ENCODE measurements at regions not wholly inside any gene's neighbourhood (a gene's known extent, or its start where the extent isn't known, plus 50 kb on each side); places are given as distances from the start of the nearest gene placed in this dataset.
"Not testable (repeated sequence)": the region's sequence is repeated elsewhere in the genome, so short reads cannot be mapped to it uniquely, and the experiment has no call there.

DNA sequence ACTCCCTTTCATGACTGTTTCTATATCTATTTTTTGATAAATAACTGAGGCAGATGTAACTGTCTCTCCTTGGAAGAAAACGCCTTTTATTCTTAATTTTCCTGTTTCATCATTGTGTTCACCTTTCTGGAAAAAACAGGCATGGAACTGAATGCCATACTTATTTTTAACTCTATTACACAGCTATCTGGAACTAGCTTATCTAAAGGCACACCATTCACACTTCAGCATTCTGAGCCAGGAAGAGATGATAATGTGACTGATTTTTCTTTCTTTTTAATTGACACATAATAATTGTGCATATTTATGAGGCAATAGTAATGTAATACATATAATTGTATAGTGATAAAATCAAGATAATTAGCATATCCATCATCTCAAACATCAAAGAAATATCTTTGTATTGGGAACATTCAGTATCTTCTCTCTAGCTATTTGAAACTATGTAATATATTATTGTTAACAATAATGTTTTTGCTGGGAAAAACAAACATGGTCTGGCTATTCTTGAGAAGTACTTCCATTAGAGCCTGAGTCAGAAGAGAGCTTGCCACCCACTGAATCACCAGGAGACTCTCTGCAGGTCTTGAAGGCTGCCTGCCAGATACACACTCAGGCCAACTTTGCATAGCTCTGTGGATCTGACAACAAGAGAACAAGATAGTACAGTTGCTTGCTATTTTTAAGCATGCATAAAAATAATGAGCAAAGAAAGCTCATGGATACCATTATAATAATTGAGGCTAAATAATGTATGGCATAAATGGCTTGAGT, 501.0 kb upstream of the EDIL3 start:
- DNase-seq (ENCODE audit: low read depth in 2 of 3, low spot score in 2 of 3) = no peak

DNA sequence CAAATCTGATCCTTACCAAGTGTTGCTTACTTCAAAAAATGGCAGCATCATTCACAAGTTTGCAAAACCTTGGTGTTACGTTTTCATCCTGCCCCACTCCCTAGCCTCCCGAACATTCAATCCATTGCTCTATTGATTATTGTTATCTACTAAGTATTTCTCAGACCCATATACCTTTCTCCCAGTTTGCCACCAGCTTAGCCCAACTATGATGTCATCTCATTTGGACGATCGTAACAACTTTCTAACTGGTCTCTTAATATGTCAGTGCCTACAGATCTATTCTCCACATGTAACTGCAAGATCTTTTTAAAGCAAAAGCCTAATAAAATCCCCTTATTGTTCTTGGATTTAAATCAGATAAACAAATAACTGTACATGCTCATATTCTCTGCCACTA, 497.1 kb upstream of the EDIL3 start:
- DNase-seq (ENCODE audit: low read depth in 2 of 3, low spot score in 2 of 3) = no peak

DNA sequence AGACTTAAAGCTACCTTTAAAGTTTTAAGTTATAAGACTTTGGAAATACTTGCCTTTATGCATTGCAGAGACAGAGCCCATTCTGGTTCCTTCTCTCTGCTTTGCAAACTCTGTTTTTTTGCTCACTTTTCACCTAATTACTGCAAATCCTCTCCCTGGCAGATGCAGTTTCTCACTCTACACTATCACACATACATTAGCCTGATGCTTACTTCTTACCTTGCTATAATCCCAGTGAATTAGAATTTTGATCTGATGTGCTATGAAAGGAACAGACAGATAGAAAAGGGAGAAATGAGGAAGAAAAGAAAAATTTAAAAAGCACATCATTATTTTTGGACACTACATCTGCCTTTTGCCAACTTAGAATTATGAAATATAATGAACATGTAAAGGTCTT, 489.5 kb upstream of the EDIL3 start:
- no peak for DNase-seq (ENCODE audit: low read depth in 2 of 3, low spot score in 2 of 3)

DNA sequence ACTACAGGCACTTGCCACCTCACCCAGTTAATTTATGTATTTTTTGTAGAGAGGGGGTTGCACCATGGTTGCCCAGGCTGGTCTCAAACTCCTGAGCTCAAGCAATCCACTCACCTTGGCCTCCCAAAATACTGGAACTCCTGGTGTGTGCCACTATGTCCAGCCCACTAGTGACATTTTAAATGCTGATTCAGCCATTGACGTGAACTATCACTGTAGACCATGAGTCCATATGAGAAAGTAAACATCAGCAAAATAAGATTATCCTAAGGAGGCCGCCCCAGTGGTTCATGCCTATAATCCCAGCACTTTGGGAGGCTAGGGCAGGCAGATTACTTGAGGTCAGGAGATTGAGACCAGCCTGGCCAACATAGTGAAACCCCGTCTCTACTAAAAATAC, 488.1 kb upstream of the EDIL3 start:
- no peak for DNase-seq (ENCODE audit: low read depth in 2 of 3, low spot score in 2 of 3)

DNA sequence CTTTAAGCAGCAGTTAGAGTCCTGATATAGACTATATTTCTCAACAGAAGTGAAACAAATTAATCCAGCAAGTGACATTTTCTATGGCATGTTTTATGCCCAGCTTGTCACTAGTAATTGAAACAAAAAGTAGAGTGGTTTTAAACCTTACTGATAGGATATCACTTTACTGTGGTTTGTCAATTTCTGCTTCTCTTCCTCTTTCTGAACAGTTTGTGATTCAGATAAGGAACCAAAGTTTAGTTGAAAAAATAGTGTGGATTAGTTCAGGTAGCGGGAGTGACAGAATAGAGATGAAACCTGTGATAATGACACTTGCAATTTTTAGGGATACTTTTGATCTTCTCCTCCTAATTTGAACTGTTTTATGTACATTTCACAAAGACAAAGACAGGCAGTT, 485.7 kb upstream of the EDIL3 start:
- DNase-seq (ENCODE audit: low read depth in 2 of 3, low spot score in 2 of 3) = peak in 2 of 3 donors; percentile 12 to 74

DNA sequence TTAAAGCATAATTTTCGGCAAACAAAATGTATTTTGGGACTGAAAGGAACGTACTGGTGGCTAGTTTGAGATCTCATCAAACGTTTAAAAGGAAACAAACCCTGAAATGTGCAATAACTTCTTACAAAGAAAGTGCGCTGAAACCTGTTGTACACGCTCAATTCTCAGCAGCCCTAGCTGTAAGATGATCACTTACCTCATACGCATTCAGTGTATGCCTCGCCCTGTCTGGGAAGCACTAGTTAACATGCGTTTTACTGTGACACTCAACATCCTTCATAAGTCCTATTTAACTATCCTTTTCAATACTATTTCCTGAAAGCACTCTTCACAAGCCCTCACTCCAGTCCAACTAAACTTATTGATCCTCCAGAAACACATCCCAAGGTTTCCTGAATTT, 485.0 kb upstream of the EDIL3 start:
- no peak for DNase-seq (ENCODE audit: low read depth in 2 of 3, low spot score in 2 of 3)

DNA sequence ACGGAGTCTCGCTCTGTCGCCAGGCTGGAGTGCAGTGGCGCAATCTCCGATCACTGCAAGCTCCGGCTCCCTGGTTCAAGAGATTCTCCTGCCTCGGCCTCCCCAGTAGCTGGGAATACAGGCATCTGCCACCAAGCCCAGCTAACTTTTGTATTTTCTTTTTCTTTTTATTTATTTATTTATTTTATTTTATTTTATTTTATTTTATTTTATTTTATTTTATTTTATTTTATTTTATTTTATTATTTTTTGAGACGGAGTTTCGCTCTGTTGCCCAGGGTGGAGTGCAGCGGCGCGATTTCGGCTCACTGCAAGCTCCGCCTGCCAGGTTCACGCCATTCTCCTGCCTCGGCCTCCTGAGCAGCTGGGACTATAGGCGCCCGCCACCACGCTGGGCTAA, 479.3 kb upstream of the EDIL3 start:
- not testable (repeated sequence) for DNase-seq (ENCODE audit: low read depth in 2 of 3, low spot score in 2 of 3)

DNA sequence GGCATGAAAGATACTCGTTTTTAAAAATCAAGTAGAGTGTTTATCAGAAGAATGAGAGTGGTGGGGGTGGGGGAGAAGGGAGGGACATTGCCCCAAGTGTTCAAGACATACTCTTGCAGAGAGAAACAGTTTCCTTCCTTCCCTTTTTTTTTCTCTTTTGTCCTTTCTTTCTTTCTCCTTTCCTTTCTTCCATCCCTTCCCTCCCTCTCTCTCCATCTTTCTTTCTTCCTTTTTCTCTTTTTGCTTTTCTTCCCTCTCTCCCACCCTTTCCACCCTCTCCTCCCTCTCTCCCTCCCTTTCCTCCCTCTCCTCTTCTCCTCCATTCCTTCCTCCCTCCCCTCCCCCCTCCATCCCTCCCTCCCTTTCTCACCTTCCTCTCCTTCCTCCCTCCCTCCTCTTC, 478.3 kb upstream of the EDIL3 start:
- DNase-seq (ENCODE audit: low read depth in 2 of 3, low spot score in 2 of 3) = no peak

DNA sequence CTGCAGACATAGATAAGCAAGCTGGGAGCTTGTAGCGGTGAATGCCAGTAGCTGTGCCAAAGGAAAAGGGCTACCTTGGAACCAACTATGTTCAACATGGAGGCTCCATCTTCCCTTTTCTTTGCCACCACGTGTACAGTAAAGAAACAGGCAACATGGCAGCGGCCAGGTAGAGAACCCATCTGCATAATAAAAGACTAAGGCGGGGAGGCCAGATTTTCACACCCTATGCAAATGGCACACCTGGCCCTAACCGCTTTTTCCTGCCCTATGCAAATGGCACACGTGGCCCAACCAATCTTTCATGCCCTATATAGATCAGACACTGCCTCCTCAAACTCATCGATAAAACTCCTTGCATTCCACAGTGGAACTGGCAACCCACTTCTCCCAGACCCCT, 477.5 kb upstream of the EDIL3 start:
- no peak for DNase-seq (ENCODE audit: low read depth in 2 of 3, low spot score in 2 of 3)

DNA sequence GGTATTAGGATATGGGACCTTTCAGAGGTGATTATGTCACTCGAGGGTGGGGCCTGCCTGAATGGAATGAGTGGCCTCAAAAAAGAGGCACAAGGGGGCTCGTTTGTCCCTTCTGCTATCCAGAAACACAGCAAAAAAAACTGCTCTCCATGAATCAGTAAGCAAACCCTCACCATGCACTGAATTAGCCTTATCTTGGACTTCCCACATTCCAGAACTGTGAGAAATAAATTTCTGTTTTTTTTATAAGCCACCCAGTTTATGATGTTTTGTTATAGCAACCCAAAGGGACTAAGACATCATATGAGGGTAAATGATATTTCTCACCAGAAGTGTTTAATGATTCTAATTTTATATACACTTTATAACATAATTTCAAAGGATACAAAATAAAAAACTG, 476.6 kb upstream of the EDIL3 start:
- no peak for DNase-seq (ENCODE audit: low read depth in 2 of 3, low spot score in 2 of 3)

DNA sequence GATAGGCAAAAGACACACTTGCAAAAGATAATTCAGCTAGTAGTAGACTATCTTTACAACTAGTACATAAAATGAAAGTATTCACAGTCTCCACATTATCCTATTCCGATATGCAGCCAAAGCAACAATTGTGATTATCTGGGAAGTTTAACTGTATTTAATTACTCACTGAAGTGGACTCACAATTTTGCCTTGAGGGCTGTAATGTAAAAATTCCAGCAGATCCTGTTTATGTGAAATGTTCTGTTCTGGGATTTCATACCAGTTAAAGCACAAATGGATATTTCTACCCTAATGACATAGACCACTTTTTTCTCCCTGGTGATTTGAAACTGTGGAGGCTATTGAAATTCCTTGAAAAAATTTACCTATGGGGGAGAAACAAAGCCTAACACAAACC, 474.4 kb upstream of the EDIL3 start:
- no peak for DNase-seq (ENCODE audit: low read depth in 2 of 3, low spot score in 2 of 3)

DNA sequence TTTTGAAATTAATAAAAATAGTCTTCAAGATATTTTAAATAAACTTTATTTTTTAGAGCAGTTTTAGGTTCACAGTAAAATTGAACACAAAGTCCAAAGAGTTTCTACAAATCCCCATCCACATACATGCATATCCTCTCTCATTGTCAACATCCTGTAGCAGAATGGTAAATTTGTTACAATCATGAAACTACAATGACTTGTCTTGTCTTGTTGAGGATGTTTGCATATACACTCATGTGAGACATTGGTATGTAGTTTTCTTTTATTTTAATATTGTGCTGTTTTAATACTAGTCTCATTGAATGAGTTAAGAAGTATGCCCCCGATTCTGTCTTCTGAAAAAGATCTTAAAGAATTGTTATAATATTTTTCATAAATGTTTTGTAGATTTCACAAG, 447.0 kb upstream of the EDIL3 start:
- no peak for DNase-seq (ENCODE audit: low read depth in 2 of 3, low spot score in 2 of 3)

DNA sequence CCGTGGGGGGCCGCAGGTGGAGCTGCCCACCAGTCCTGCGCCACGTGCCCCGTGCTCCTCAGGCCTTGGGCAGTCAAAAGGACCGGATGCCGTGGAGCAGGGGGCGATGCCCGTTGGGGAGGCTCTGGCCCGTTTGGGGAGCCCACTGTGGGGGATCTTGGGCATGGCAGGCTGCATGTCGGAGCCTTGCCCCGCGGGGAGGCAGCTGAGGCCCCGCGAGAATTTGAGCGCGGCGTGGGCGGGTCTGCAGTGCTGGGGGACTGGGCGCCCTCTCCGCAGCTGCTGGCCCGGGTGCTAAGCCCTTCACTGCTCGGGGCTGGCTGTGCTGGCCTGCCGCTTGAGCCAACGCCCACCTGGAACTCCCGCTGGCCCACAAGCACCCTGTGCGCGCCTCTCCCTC, 445.6 kb upstream of the EDIL3 start:
- DNase-seq (ENCODE audit: low read depth in 2 of 3, low spot score in 2 of 3) = no peak

DNA sequence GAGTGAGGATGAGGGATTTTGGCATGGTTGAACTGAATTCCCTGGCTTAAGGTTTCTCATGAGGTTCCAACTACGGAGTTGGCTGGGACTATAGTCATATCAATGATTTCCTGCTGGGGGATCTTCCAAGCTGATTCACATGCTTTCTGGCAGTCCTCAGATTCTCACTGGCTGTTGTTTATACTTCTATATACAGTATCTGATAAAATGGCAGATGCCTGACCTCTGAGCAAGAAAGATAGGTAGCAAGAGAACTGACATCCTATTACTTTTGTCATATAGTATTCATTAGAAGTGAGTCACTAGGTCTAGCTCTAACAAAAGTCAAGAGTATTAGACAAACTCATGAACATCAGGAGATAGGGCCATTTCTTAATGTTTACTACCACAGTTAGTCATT, 440.9 kb upstream of the EDIL3 start:
- no peak for DNase-seq (ENCODE audit: low read depth in 2 of 3, low spot score in 2 of 3)

DNA sequence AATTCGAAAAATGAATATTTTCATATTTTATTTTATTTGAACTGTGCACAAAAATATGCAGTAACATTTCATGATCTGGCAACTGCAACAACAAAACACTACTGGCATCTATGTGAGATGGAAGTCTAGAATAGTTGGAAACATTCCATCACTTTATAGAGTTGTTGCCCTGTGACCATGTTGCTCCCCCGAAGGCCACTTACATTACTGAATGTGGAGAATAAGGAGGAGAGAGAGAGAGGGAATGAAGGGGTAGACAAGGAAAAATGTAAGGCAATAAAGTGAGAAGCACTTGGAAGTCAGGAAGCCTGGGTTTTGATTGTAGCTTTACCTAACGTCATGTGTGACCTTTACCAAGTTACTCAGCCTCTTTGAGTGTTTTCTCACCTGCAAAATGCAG, 437.2 kb upstream of the EDIL3 start:
- no peak for DNase-seq (ENCODE audit: low read depth in 2 of 3, low spot score in 2 of 3)

DNA sequence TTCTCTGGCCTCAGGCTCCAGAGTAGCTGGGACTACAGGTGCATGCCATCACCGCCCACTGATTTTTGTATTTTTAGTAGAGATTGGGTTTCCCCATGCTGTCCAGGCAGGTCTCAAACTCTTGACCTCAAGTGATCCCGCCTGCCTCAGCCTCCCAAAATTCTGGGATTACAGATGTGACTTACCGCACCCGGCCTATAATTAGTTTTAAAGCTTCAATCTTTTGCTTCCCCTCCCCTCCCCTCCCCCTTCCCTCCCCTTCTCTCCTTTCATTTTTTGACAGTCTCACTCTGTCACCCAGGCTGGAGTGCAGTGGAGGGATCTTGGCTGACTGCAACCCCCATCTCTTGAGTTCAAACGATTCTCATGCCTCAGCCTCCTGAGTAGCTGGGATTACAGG, 433.3 kb upstream of the EDIL3 start:
- DNase-seq (ENCODE audit: low read depth in 2 of 3, low spot score in 2 of 3) = no peak

DNA sequence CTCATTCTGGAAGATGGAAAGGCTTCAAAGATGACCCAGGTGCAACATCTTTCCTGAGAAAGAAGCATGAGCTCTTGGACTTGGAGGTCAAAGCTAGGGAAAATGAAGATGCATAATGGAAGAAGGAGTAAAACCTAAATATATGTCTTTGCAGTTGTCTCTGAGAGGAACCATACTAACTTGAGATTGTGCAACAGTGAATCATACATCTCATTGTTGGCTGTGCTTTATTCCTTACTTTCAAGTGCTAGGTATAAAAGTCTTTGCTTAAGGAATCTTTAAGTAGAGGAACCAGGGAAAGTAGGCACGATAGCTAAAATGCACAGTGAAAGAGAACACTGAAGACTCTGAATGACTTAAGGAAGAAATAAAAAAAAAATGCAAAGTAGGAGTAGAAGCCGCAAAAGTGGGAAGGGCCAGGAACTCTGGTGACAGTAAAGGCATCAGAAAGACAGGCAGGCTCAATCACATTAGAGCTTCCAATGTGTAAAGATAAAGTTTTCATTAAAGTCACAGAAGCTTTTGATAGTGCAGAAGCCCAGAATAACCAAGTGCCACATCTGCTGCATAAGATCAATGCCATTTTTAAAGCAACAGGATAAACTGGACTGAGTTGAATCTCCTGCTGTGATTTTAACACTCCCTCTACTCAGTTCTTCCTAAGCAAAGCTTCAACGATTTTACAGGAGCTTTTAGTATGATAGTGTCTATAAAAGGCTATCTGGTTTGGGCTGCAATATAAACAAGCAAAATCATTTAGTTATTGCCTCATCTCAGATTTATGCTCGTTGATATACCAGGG, 432.3 kb upstream of the EDIL3 start:
- DNase-seq (ENCODE audit: low read depth in 2 of 3, low spot score in 2 of 3) = no peak

DNA sequence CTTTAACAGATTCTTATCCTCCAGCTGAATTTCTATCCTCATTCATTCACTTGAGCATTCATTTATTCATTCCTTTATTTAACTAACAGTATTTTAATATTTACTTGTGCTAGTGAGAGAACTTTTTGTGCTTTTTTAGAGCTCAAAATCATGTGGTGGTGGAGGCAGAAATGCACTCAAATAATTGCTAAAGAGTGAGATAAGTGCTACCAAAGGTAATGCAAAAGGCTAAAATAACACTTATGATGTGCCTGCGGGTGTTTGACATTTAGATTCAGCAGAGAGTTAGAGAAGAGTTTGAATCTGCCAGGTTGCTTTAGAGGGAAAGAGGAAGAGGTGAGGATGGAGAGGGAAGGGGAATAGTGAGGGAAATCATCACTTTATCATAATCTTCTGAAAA, 431.5 kb upstream of the EDIL3 start:
- DNase-seq (ENCODE audit: low read depth in 2 of 3, low spot score in 2 of 3) = no peak

DNA sequence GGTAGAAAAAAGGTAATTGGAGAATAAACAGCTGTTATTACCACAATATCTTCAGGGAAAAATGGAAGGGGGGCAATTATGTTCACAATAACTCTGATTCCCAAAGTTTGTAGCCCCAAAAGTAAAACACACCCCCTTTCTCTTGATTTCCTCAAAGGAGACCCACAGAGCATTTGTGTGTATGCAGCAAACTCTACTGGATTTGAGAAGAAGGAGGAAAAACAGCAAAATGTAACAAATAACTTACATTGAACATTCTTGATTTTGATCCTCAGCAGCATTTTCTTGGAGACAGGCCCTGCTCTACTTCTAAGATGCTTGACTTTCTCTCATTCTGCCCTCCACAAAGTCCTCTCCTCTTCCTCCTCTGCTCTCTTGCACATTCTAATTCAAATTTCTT, 420.8 kb upstream of the EDIL3 start:
- no peak for DNase-seq (ENCODE audit: low read depth in 2 of 3, low spot score in 2 of 3)

DNA sequence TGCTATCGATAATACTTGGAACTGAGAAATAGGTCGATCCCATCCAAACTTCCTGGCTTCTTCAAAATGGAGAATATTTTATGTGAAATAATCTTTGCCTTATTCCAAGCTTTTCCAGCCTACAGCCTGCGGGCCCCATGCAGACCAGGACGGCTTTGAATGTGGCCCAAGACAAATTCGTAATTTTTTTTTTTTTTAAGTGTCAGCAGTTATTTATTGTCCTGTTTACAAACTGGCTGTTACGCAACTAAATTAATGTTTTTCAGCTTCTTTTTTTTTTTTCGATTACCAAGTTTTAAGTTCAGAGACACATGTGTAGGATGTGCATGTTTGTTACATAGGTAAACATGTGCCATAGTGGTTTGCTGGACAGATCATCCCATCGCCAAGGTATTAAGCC, 411.7 kb upstream of the EDIL3 start:
- no peak for DNase-seq (ENCODE audit: low read depth in 2 of 3, low spot score in 2 of 3)

DNA sequence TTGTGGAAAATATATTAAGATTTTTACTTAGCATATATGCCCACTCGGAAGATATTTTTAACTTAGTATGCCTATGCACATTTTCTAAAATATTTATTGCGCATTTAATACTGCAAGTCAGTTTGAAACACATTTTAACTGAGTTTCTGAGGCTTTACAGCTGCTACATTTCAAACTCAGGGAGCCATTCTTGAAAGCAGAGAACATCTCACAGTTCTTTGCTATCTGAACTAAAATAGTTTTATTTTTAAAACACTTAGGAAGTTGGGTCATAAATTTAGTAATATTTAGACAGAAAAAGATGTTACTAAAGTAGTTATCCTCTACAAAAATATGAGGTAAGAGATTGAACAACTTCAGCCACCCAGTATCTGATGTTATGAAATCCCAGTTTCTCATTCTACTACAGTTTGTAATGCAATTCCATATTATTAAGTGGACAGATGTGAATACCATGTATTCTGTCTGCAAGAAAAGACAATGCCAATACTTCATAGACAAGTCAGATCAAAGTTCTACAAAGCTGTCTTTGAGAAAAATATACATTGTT, 409.9 kb upstream of the EDIL3 start:
- DNase-seq (ENCODE audit: low read depth in 2 of 3, low spot score in 2 of 3) = no peak

DNA sequence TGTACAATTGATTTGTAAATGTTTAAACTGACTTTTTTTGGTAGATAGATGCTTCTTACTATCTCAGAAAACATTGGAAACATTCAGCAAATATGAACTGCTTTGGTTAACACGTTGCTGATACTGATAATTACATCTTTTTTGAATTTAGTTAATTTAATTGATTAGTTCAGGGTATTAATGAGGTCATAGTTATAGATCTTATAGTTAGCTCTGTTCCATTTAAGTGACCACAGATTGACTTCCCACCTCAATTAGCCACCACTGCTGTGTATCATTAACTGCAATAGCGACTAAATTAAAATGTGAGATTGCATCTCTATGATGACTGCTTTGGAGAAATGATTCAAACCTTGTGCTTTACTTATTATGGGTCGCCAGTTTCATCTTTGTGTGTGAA, 407.1 kb upstream of the EDIL3 start:
- no peak for DNase-seq (ENCODE audit: low read depth in 2 of 3, low spot score in 2 of 3)

Data from hematopoietic multipotent progenitor cell (in vitro differentiated cells).